Keratinocyte (primary cell): ENCODE measurements at regions not wholly inside any gene's neighbourhood (a gene's known extent, or its start where the extent isn't known, plus 50 kb on each side); places are given as distances from the start of the nearest gene placed in this dataset.

Experiments used
- EZH2 ChIP-seq: IDR thresholded peaks from one replicate; pipeline ENCODE4 v1.6.1; 2012; ENCODE audit warnings: inconsistent platforms, mild to moderate bottlenecking, low read length, moderate library complexity
- TF ChIP-seq, protein P1 (sequence below), 3 experiments: IDR thresholded peaks in 1 of 3; conservative IDR thresholded peaks in 1 of 3; optimal IDR thresholded peaks in 1 of 3; 2 replicates in 2 of 3; 3 replicates in 1 of 3; pipeline versions ENCODE3 to v1.5.1; 2011; ENCODE audit warnings: low read length in 3 of 3, mild to moderate bottlenecking in 3 of 3, moderate library complexity in 2 of 3, control low read depth in 1 of 3, inconsistent platforms in 1 of 3; ENCODE audit not compliant: insufficient read depth in 2 of 3; ENCODE audit errors: extremely low read depth in 1 of 3

DNA sequence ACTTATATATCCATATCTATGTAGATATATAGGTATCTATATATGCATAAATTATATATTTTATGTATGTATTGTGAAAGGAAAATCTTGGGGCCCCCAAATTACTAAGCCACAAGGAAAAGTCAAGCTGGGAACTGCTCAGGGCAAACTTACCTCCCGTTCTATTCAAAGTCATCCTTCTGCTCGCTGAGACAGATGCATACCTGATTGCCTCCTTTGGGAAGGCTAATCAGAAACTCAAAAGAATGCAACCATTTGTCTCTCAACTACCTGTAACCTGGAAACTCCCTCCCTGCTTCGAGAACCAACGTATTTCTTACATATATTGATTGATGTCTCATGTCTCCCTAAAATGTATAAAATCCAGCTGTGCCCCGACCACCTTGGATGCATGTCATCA lies 58.8 kb upstream of the C14orf132 start:
- TF ChIP-seq, protein P1, sequence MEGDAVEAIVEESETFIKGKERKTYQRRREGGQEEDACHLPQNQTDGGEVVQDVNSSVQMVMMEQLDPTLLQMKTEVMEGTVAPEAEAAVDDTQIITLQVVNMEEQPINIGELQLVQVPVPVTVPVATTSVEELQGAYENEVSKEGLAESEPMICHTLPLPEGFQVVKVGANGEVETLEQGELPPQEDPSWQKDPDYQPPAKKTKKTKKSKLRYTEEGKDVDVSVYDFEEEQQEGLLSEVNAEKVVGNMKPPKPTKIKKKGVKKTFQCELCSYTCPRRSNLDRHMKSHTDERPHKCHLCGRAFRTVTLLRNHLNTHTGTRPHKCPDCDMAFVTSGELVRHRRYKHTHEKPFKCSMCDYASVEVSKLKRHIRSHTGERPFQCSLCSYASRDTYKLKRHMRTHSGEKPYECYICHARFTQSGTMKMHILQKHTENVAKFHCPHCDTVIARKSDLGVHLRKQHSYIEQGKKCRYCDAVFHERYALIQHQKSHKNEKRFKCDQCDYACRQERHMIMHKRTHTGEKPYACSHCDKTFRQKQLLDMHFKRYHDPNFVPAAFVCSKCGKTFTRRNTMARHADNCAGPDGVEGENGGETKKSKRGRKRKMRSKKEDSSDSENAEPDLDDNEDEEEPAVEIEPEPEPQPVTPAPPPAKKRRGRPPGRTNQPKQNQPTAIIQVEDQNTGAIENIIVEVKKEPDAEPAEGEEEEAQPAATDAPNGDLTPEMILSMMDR (optimal IDR thresholded peaks at IDR 0.05 in 1 of 3, IDR thresholded peaks at IDR 0.05 in 1 of 3, conservative IDR thresholded peaks at IDR 0.05 in 1 of 3; ENCODE audit: extremely low read depth in 1 of 3, insufficient read depth in 2 of 3, low read length in 3 of 3), result no peak
- no peak for TF ChIP-seq EZH2
